CD14-positive monocyte (primary cell): ENCODE measurements at regions not wholly inside any gene's neighbourhood (a gene's known extent, or its start where the extent isn't known, plus 50 kb on each side); places are given as distances from the start of the nearest gene placed in this dataset.

ENCODE experiments used
- DNase-seq, 3 donors: peaks; one replicate each; pipeline ENCODE4 v3.0.0-alpha.2; 2011 to 2022
- H2AFZ ChIP-seq: 2 replicates; pipeline ENCODE4 v1.6.0; 2012; ENCODE audit warnings: mild to moderate bottlenecking, low read depth, low read length, inconsistent platforms; ENCODE audit not compliant: insufficient read depth, poor library complexity, severe bottlenecking
- H3K27ac ChIP-seq, 2 donors: 1 replicate in 1 of 2; 2 replicates in 1 of 2; pipeline ENCODE4 v1.5.1; 2012 to 2013; ENCODE audit warnings: low read length in 2 of 2, control low read depth in 1 of 2, inconsistent platforms in 1 of 2, low read depth in 1 of 2, mild to moderate bottlenecking in 1 of 2
- H3K27me3 ChIP-seq, 2 donors: one replicate each; pipeline versions ENCODE4 v1.6.0 to v1.6.1; 2011 to 2013; ENCODE audit warnings: low read length in 2 of 2; ENCODE audit not compliant: control insufficient read depth in 2 of 2, insufficient read depth in 2 of 2
- H3K36me3 ChIP-seq, 2 donors: replicated peaks in 1 of 2; 1 replicate in 1 of 2; 2 replicates in 1 of 2; pipeline versions ENCODE4 v1.5.1 to v1.6.1; 2012 to 2013; ENCODE audit warnings: low read length in 2 of 2, control low read depth in 1 of 2, inconsistent platforms in 1 of 2, mild to moderate bottlenecking in 1 of 2; ENCODE audit not compliant: insufficient read depth in 2 of 2, control insufficient read depth in 1 of 2
- H3K4me1 ChIP-seq, 2 donors: 1 replicate in 1 of 2; 2 replicates in 1 of 2; pipeline versions ENCODE4 v1.5.1 to v1.6.1; 2012 to 2013; ENCODE audit warnings: low read length in 2 of 2, control low read depth in 1 of 2, inconsistent platforms in 1 of 2, mild to moderate bottlenecking in 1 of 2, moderate library complexity in 1 of 2; ENCODE audit not compliant: insufficient read depth in 2 of 2, control insufficient read depth in 1 of 2
- H3K4me2 ChIP-seq: replicated peaks from 2 replicates; pipeline ENCODE3; 2012; ENCODE audit warnings: low read length, moderate library complexity, mild to moderate bottlenecking; ENCODE audit not compliant: poor library complexity, severe bottlenecking; ENCODE audit errors: extremely low read depth
- H3K4me3 ChIP-seq, 3 experiments: fragments of 200-600 bp in 1 of 3; sonication (generic) in 1 of 3; replicated peaks in 1 of 3; 1 replicate in 2 of 3; 2 replicates in 1 of 3; pipeline ENCODE4 v1.5.1; 2011 to 2013; ENCODE audit warnings: low read length in 3 of 3, mild to moderate bottlenecking in 3 of 3, control low read depth in 2 of 3, low read depth in 2 of 3, inconsistent platforms in 1 of 3, moderate library complexity in 1 of 3
- H3K79me2 ChIP-seq: 2 replicates; pipeline ENCODE4 v1.6.0; 2012; ENCODE audit warnings: mild to moderate bottlenecking, control low read depth, inconsistent platforms, low read length, moderate library complexity; ENCODE audit not compliant: insufficient read depth
- H3K9ac ChIP-seq: 2 replicates; pipeline ENCODE4 v1.6.0; 2017; ENCODE audit warnings: low read length, mild to moderate bottlenecking; ENCODE audit not compliant: insufficient read depth, poor library complexity, severe bottlenecking
- H3K9me3 ChIP-seq, 2 donors: replicated peaks in 1 of 2; 1 replicate in 1 of 2; 2 replicates in 1 of 2; pipeline versions ENCODE4 v1.5.1 to v1.6.1; 2012 to 2013; ENCODE audit warnings: low read length in 2 of 2, control low read depth in 1 of 2; ENCODE audit not compliant: control insufficient read depth in 1 of 2, insufficient read depth in 1 of 2
- H4K20me1 ChIP-seq: 2 replicates; pipeline ENCODE4 v1.6.0; 2012; ENCODE audit warnings: mild to moderate bottlenecking, low read length, control low read depth, moderate library complexity; ENCODE audit not compliant: insufficient read depth
- H3K27ac Mint-ChIP-seq, 7 donors: one replicate each; pipeline ENCODE4 v1.8.0; 2020; ENCODE audit warnings: mild to moderate bottlenecking in 7 of 7, mixed read lengths in 7 of 7, moderate library complexity in 6 of 7, inconsistent platforms in 2 of 7
- H3K27me3 Mint-ChIP-seq, 3 donors: one replicate each; pipeline ENCODE4 v1.8.0; 2021 to 2022; ENCODE audit warnings: low read depth in 3 of 3, mild to moderate bottlenecking in 3 of 3, mixed read lengths in 3 of 3, moderate library complexity in 3 of 3, inconsistent platforms in 1 of 3
- H3K36me3 Mint-ChIP-seq, 2 donors: one replicate each; pipeline ENCODE4 v1.8.0; 2020; ENCODE audit warnings: mixed read lengths in 2 of 2, inconsistent platforms in 1 of 2, mild to moderate bottlenecking in 1 of 2
- H3K4me1 Mint-ChIP-seq: one replicate; pipeline ENCODE4 v1.8.0; 2020; ENCODE audit warnings: mild to moderate bottlenecking, mixed read lengths
- H3K4me3 Mint-ChIP-seq, 2 donors: one replicate each; pipeline ENCODE4 v1.8.0; 2020; ENCODE audit warnings: mild to moderate bottlenecking in 2 of 2, mixed read lengths in 2 of 2, moderate library complexity in 1 of 2
- H3K9me3 Mint-ChIP-seq, 7 donors: one replicate each; pipeline ENCODE4 v1.8.0; 2020 to 2022; ENCODE audit warnings: mixed read lengths in 7 of 7, mild to moderate bottlenecking in 6 of 7, moderate library complexity in 6 of 7, inconsistent platforms in 2 of 7
- WGBS: methylation state at CpG from one replicate; pipeline ENCODE4 v1.1.5; 2013; ENCODE audit warnings: missing lambda C conversion rate; ENCODE audit not compliant: insufficient coverage; 5-methylcytosine and 5-hydroxymethylcytosine counted together
- intact Hi-C, 2 donors: fragments of 100-400 bp; cut with micrococcal nuclease; formaldehyde crosslinking; loops; one replicate each; pipeline versions ENCODE4 v1.15.0 to v1.15.1; 2023
- TF ChIP-seq, protein P1 (sequence below): fragments of 200-600 bp; IDR thresholded peaks from one replicate; pipeline ENCODE4 v1.8.0; 2022; ENCODE audit warnings: antibody characterized with exemption, mild to moderate bottlenecking

GRCh38 chr14:43308421-43309110 lies 1198.5 kb downstream of the FSCB start:
- Histone ChIP-seq H3K4me2 (no peak overlapping the region), H3K79me2 (no peaks in the 10 kb centered on the region), H3K9ac (no peak overlapping the region), H3K9me3 (peaks cover 0 to 4% of the 10 kb centered on the region in 2 donors), H4K20me1 (no peaks in the 10 kb centered on the region), H3K27ac (no peak overlapping the region), H3K27me3 (no peaks in the 10 kb centered on the region), H3K36me3 (no peaks in the 10 kb centered on the region), H3K4me3 (no peak overlapping the region), H2AFZ (no peak overlapping the region), H3K4me1 (no peaks in the 10 kb centered on the region)
- Mint-ChIP-seq H3K27me3 (no peaks in the 10 kb centered on the region), H3K27ac (no peak overlapping the region), H3K9me3 (peaks cover 0 to 2% (median 0%) of the 10 kb centered on the region in 7 donors), H3K36me3 (no peaks in the 10 kb centered on the region), H3K4me1 (no peaks in the 10 kb centered on the region), H3K4me3 (no peak overlapping the region)
- DNase-seq: no peak
- no CpG with 5 or more reads among the region's 3 CpGs for WGBS
- TF ChIP-seq, protein P1, sequence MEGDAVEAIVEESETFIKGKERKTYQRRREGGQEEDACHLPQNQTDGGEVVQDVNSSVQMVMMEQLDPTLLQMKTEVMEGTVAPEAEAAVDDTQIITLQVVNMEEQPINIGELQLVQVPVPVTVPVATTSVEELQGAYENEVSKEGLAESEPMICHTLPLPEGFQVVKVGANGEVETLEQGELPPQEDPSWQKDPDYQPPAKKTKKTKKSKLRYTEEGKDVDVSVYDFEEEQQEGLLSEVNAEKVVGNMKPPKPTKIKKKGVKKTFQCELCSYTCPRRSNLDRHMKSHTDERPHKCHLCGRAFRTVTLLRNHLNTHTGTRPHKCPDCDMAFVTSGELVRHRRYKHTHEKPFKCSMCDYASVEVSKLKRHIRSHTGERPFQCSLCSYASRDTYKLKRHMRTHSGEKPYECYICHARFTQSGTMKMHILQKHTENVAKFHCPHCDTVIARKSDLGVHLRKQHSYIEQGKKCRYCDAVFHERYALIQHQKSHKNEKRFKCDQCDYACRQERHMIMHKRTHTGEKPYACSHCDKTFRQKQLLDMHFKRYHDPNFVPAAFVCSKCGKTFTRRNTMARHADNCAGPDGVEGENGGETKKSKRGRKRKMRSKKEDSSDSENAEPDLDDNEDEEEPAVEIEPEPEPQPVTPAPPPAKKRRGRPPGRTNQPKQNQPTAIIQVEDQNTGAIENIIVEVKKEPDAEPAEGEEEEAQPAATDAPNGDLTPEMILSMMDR: no peak
- intact Hi-C loops: no loop called here

- Histone ChIP-seq H3K79me2 (no peaks in the 10 kb centered on the region), H3K27ac (no peak overlapping the region), H4K20me1 (no peaks in the 10 kb centered on the region), H3K27me3 (no peaks in the 10 kb centered on the region), H3K9ac (no peak overlapping the region), H3K4me2 (no peak overlapping the region), H3K4me1 (no peaks in the 10 kb centered on the region), H3K4me3 (no peak overlapping the region), H2AFZ (no peak overlapping the region), H3K36me3 (no peaks in the 10 kb centered on the region), H3K9me3 (peaks cover 0 to 3% of the 10 kb centered on the region in 2 donors)
- H3K27ac Mint-ChIP-seq: no peak overlapping the region
- WGBS: no CpG with 5 or more reads among the region's 1 CpG
- no peaks in the 10 kb centered on the region for H3K4me1 Mint-ChIP-seq
- intact Hi-C loops: no loop called here
- TF ChIP-seq, protein P1: no peak
- H3K36me3 Mint-ChIP-seq: no peaks in the 10 kb centered on the region
- H3K27me3 Mint-ChIP-seq: no peaks in the 10 kb centered on the region
- no peak for DNase-seq
- H3K4me3 Mint-ChIP-seq: no peak overlapping the region
- H3K9me3 Mint-ChIP-seq: peaks cover 0 to 2% (median 0%) of the 10 kb centered on the region in 7 donors
Measured at GRCh38 chr14:43307836-43308235, 1199.2 kb downstream of the FSCB start.
